IMR-90 (cell line): ENCODE measurements at regions not wholly inside any gene's neighbourhood (a gene's known extent, or its start where the extent isn't known, plus 50 kb on each side); places are given as distances from the start of the nearest gene placed in this dataset.

Experiments
- ATAC-seq: fragments of 200-7000 bp; cut with Tn5 transposase; 2 replicates; pipeline ENCODE4 v1.9.1; 2020; ENCODE audit warnings: low read depth, mild to moderate bottlenecking, moderate library complexity
- BruUV-seq: library from RNA; stranded (reverse); fragments of 400-500 nt; replicated peaks from 2 replicates; lab custom pipeline; 2021; lab: Mats Ljungman, UMichigan
- CTCF ChIA-PET: fragments of 300-600 bp; formaldehyde crosslinking; extraction: SDS; loops from one replicate; lab custom pipeline; 2021; ENCODE audit warnings: antibody characterized with exemption; lab: Yijun Ruan, JAX
- POLR2A ChIA-PET: fragments of 300-600 bp; sonication (Branson Sonifier 250); formaldehyde crosslinking; loops from one replicate; lab custom pipeline; 2022; ENCODE audit warnings: antibody characterized with exemption; ENCODE audit not compliant: unreplicated experiment; lab: Charles Lee
- DNase-seq: peaks from one replicate; pipeline ENCODE4 v3.0.0; 2013
- H2AFZ ChIP-seq: replicated peaks from 2 replicates; pipeline ENCODE3; 2013; ENCODE audit warnings: low read length, mild to moderate bottlenecking; ENCODE audit not compliant: poor library complexity
- H2AK5ac ChIP-seq: 2 replicates; pipeline ENCODE4 v1.6.1; 2013; ENCODE audit warnings: low read depth, low read length, inconsistent platforms
- H2AK9ac ChIP-seq: replicated peaks from 2 replicates; pipeline ENCODE3; 2013; ENCODE audit warnings: mild to moderate bottlenecking, low read depth, low read length, moderate library complexity; ENCODE audit not compliant: poor library complexity
- H2BK120ac ChIP-seq: 2 replicates; pipeline ENCODE4 v1.6.1; 2013; ENCODE audit warnings: low read depth, low read length, inconsistent platforms
- H2BK15ac ChIP-seq: 3 replicates; pipeline ENCODE4 v1.6.1; 2013; ENCODE audit warnings: low read depth, low read length, inconsistent platforms
- H2BK20ac ChIP-seq: 2 replicates; pipeline ENCODE4 v1.6.1; 2013; ENCODE audit warnings: low read depth, mild to moderate bottlenecking, inconsistent platforms, low read length, moderate library complexity
- H2BK5ac ChIP-seq: 2 replicates; pipeline ENCODE4 v1.6.1; 2013; ENCODE audit warnings: mild to moderate bottlenecking, low read depth, low read length, inconsistent platforms; ENCODE audit not compliant: poor library complexity, severe bottlenecking
- H3K14ac ChIP-seq: replicated peaks from 2 replicates; pipeline ENCODE4 v1.6.1; 2013; ENCODE audit warnings: low read depth, low read length, inconsistent platforms
- H3K18ac ChIP-seq: 2 replicates; pipeline ENCODE4 v1.6.1; 2013; ENCODE audit warnings: low read depth, low read length, control low read depth
- H3K23ac ChIP-seq: 2 replicates; pipeline ENCODE4 v1.6.1; 2013; ENCODE audit warnings: low read depth, low read length, inconsistent platforms
- H3K27ac ChIP-seq: 2 replicates; pipeline ENCODE4 v1.5.1; 2013; ENCODE audit warnings: mild to moderate bottlenecking, control low read depth, low read length; ENCODE audit not compliant: insufficient read depth
- H3K27me3 ChIP-seq: 2 replicates; pipeline ENCODE4 v1.6.1; 2013; ENCODE audit warnings: low read length; ENCODE audit not compliant: control insufficient read depth, insufficient read depth
- H3K36me3 ChIP-seq: 2 replicates; pipeline ENCODE4 v1.6.1; 2013; ENCODE audit warnings: low read length, mixed read lengths; ENCODE audit not compliant: control insufficient read depth, insufficient read depth
- H3K4ac ChIP-seq: 2 replicates; pipeline ENCODE4 v1.6.1; 2013; ENCODE audit warnings: low read depth, low read length, inconsistent platforms
- H3K4me1 ChIP-seq: 2 replicates; pipeline ENCODE4 v1.6.1; 2013; ENCODE audit warnings: low read length, mixed read lengths; ENCODE audit not compliant: control insufficient read depth, insufficient read depth
- H3K4me2 ChIP-seq: 2 replicates; pipeline ENCODE4 v1.6.1; 2013; ENCODE audit warnings: low read depth, mild to moderate bottlenecking, control low read depth, low read length, moderate library complexity
- H3K4me3 ChIP-seq: 2 replicates; pipeline ENCODE4 v1.5.1; 2013; ENCODE audit warnings: low read depth, mild to moderate bottlenecking, control low read depth, low read length, moderate library complexity; ENCODE audit not compliant: insufficient read depth
- H3K56ac ChIP-seq: 2 replicates; pipeline ENCODE4 v1.6.1; 2013; ENCODE audit warnings: low read length, inconsistent platforms; ENCODE audit not compliant: insufficient read depth; ENCODE audit errors: extremely low read depth
- H3K79me1 ChIP-seq, 2 experiments: 2 replicates each; pipeline ENCODE4 v1.6.1; 2013; ENCODE audit warnings: low read length in 2 of 2, inconsistent platforms in 1 of 2, low read depth in 1 of 2
- H3K9ac ChIP-seq: 2 replicates; pipeline ENCODE4 v1.6.1; 2013; ENCODE audit warnings: low read depth, low read length, control low read depth
- H3K9me1 ChIP-seq: 2 replicates; pipeline ENCODE4 v1.6.1; 2013; ENCODE audit warnings: low read length, inconsistent platforms; ENCODE audit not compliant: insufficient read depth
- H3K9me3 ChIP-seq: 2 replicates; pipeline ENCODE4 v1.6.1; 2013; ENCODE audit warnings: low read length; ENCODE audit not compliant: control insufficient read depth, insufficient read depth
- H4K20me1 ChIP-seq: 2 replicates; pipeline ENCODE4 v1.6.1; 2013; ENCODE audit warnings: low read length, inconsistent platforms; ENCODE audit not compliant: insufficient read depth
- H4K5ac ChIP-seq: 2 replicates; pipeline ENCODE4 v1.6.1; 2013; ENCODE audit warnings: mild to moderate bottlenecking, low read depth, low read length, control low read depth
- H4K8ac ChIP-seq, 2 experiments: 2 replicates each; pipeline ENCODE4 v1.6.1; 2013; ENCODE audit warnings: low read depth in 2 of 2, low read length in 2 of 2, control low read depth in 1 of 2, inconsistent platforms in 1 of 2
- H4K91ac ChIP-seq: 2 replicates; pipeline ENCODE4 v1.6.1; 2013; ENCODE audit warnings: low read depth, low read length, inconsistent platforms; ENCODE audit not compliant: insufficient read depth
- CEBPB ChIP-seq: IDR thresholded peaks from 2 replicates; pipeline ENCODE4 v1.6.1; 2012; ENCODE audit warnings: low read depth, low read length, improper control_type of control experiment
- ELK1 ChIP-seq: fragments of 150-350 bp; IDR thresholded peaks from 2 replicates; pipeline ENCODE4 v1.6.1; 2016; ENCODE audit warnings: low read depth, mild to moderate bottlenecking, low read length, moderate library complexity, borderline replicate concordance
- FOS ChIP-seq: fragments of 150-350 bp; IDR thresholded peaks from 2 replicates; pipeline ENCODE4 v1.6.1; 2016; ENCODE audit warnings: low read depth, low read length
- MAFK ChIP-seq: IDR thresholded peaks from 2 replicates; pipeline ENCODE4 v1.6.1; 2012; ENCODE audit warnings: low read depth, low read length, improper control_type of control experiment
- MAZ ChIP-seq: IDR thresholded peaks from 2 replicates; pipeline ENCODE4 v1.6.1; 2012; ENCODE audit warnings: low read depth, mild to moderate bottlenecking, low read length, improper control_type of control experiment, moderate library complexity, borderline replicate concordance
- NFE2L2 ChIP-seq: fragments of 150-350 bp; IDR thresholded peaks from 2 replicates; pipeline ENCODE4 v1.6.1; 2016; ENCODE audit warnings: low read depth, mild to moderate bottlenecking, low read length
- POLR2A ChIP-seq: IDR thresholded peaks from 2 replicates; pipeline ENCODE4 v1.6.1; 2012; ENCODE audit warnings: mild to moderate bottlenecking, low read depth, low read length
- RAD21 ChIP-seq: IDR thresholded peaks from 2 replicates; pipeline ENCODE4 v1.6.1; 2012; ENCODE audit warnings: low read length, improper control_type of control experiment
- RCOR1 ChIP-seq: IDR thresholded peaks from 2 replicates; pipeline ENCODE4 v1.6.1; 2012; ENCODE audit warnings: mild to moderate bottlenecking, low read length, improper control_type of control experiment; ENCODE audit not compliant: insufficient replicate concordance
- RFX5 ChIP-seq: IDR thresholded peaks from 2 replicates; pipeline ENCODE4 v1.8.0; 2012; ENCODE audit warnings: low read depth, mild to moderate bottlenecking, low read length, moderate library complexity
- SMC3 ChIP-seq: fragments of 150-350 bp; IDR thresholded peaks from 2 replicates; pipeline ENCODE4 v1.6.1; 2016; ENCODE audit warnings: low read depth, mild to moderate bottlenecking, antibody characterized with exemption, low read length, moderate library complexity
- WGBS, 2 experiments: methylation state at CpG; one replicate each; pipeline versions ENCODE4 v1.1.5 to v1.1.7; 2013; ENCODE audit warnings: missing lambda C conversion rate in 2 of 2; ENCODE audit not compliant: insufficient read length in 1 of 2; ENCODE audit errors: extremely low coverage in 2 of 2; 5-methylcytosine and 5-hydroxymethylcytosine counted together
- dilution Hi-C: fragments of 300-500 bp; cut with HindIII; formaldehyde crosslinking; loops from one replicate; pipeline ENCODE4 v1.14.3; 2018; ENCODE audit warnings: low sequenced_read_pairs; ENCODE audit not compliant: unreplicated experiment
- in situ Hi-C: fragments of 300-500 bp; cut with MboI; formaldehyde crosslinking; loops from 3 replicates; pipeline ENCODE4 v1.14.3; 2019; ENCODE audit warnings: low sequenced_read_pairs, inconsistent platforms, mixed read lengths
- intact Hi-C: fragments of 100-400 bp; cut with micrococcal nuclease; formaldehyde crosslinking; loops from 2 replicates; pipeline ENCODE4 v1.10.0; 2022
- TF ChIP-seq, protein P1 (sequence below): conservative IDR thresholded peaks from 2 replicates; pipeline ENCODE4 v1.5.1; 2012; ENCODE audit warnings: mild to moderate bottlenecking, low read depth, low read length, improper control_type of control experiment
- TF ChIP-seq, protein P2 (sequence below): fragments of 150-350 bp; IDR thresholded peaks from 2 replicates; pipeline ENCODE4 v1.6.1; 2017; ENCODE audit warnings: mild to moderate bottlenecking, antibody characterized with exemption, low read length, low read depth

DNA sequence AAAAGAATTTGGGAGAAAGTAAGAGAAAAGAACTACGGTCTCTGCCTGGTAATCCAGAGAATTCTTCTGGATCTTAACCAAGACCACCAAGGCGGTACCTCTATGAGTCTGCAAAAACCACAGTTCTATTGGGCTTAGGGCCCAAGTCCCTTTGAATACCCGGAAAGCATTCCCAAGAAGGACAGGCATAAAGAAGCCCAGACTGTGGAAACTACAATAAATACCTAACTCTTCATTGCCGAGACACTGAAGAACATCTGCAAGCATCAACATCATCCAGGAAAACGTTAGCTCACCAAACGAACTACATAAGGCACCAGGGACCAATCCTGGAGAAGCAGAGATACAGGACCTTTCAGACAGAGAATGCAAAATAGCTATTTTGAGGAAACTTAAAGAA lies 162.3 kb upstream of the TMC3 start:
- no peaks in the 10 kb centered on the region for H3K36me3 ChIP-seq
- no peak overlapping the region for H2BK20ac ChIP-seq
- ChIA-PET CTCF (no interaction called here), POLR2A (no interaction called here)
- H3K23ac ChIP-seq, result no peak overlapping the region
- H2AFZ ChIP-seq, result no peak overlapping the region
- H2BK15ac ChIP-seq, result no peak overlapping the region
- H3K4me1 ChIP-seq, result peaks cover 2% of the 10 kb centered on the region; the same call in 1 of the 2 replicates
- no peak overlapping the region for H4K8ac ChIP-seq
- no peak overlapping the region for H3K18ac ChIP-seq
- in situ Hi-C loops, result no loop called here
- dilution Hi-C loops, result no loop called here
- H3K79me1 ChIP-seq, result no peaks in the 10 kb centered on the region
- ATAC-seq (no peak), DNase-seq (no peak)
- no peak overlapping the region for H2AK5ac ChIP-seq
- no peaks in the 10 kb centered on the region for H3K27me3 ChIP-seq
- H4K5ac ChIP-seq, result no peak overlapping the region
- no peaks in the 10 kb centered on the region for H3K9me3 ChIP-seq
- intact Hi-C loops, result no loop called here
- TF ChIP-seq ELK1 (no peak), RAD21 (no peak), SMC3 (no peak), RCOR1 (no peak), MAZ (no peak), NFE2L2 (no peak), POLR2A (no peak), CEBPB (no peak), FOS (no peak), MAFK (no peak), RFX5 (no peak)
- TF ChIP-seq, protein P1, sequence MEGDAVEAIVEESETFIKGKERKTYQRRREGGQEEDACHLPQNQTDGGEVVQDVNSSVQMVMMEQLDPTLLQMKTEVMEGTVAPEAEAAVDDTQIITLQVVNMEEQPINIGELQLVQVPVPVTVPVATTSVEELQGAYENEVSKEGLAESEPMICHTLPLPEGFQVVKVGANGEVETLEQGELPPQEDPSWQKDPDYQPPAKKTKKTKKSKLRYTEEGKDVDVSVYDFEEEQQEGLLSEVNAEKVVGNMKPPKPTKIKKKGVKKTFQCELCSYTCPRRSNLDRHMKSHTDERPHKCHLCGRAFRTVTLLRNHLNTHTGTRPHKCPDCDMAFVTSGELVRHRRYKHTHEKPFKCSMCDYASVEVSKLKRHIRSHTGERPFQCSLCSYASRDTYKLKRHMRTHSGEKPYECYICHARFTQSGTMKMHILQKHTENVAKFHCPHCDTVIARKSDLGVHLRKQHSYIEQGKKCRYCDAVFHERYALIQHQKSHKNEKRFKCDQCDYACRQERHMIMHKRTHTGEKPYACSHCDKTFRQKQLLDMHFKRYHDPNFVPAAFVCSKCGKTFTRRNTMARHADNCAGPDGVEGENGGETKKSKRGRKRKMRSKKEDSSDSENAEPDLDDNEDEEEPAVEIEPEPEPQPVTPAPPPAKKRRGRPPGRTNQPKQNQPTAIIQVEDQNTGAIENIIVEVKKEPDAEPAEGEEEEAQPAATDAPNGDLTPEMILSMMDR, result no peak
- TF ChIP-seq, protein P2, sequence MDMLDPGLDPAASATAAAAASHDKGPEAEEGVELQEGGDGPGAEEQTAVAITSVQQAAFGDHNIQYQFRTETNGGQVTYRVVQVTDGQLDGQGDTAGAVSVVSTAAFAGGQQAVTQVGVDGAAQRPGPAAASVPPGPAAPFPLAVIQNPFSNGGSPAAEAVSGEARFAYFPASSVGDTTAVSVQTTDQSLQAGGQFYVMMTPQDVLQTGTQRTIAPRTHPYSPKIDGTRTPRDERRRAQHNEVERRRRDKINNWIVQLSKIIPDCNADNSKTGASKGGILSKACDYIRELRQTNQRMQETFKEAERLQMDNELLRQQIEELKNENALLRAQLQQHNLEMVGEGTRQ, result no peak
- H3K4me2 ChIP-seq, result no peak overlapping the region
- H2AK9ac ChIP-seq, result no peak overlapping the region
- no peaks in the 10 kb centered on the region for H3K9me1 ChIP-seq
- H3K14ac ChIP-seq, result no peak overlapping the region
- H3K9ac ChIP-seq, result no peak overlapping the region
- WGBS, 2 experiments, result 100% methylated on average over 2 of the region's 6 CpGs; no CpG with 5 or more reads in 1 of the 2 experiments
- no peak overlapping the region for H3K4ac ChIP-seq
- H3K56ac ChIP-seq, result no peak overlapping the region
- H3K27ac ChIP-seq, result no peak overlapping the region
- no peak overlapping the region for H3K4me3 ChIP-seq
- no peak overlapping the region for H4K91ac ChIP-seq
- no peak overlapping the region for H2BK120ac ChIP-seq
- no peak overlapping the region for H2BK5ac ChIP-seq
- no TSS peak for BruUV-seq
- H4K20me1 ChIP-seq, result no peaks in the 10 kb centered on the region
